GM18511 (cell line): ENCODE measurements at regions not wholly inside any gene's neighbourhood (a gene's known extent, or its start where the extent isn't known, plus 50 kb on each side); places are given as distances from the start of the nearest gene placed in this dataset.

Experiments
- ATAC-seq: cut with Tn5 transposase; IDR thresholded peaks from one replicate; pipeline ENCODE4 v1.9.1; 2021; ENCODE audit warnings: mild to moderate bottlenecking, moderate library complexity; ENCODE audit not compliant: unreplicated experiment

DNA sequence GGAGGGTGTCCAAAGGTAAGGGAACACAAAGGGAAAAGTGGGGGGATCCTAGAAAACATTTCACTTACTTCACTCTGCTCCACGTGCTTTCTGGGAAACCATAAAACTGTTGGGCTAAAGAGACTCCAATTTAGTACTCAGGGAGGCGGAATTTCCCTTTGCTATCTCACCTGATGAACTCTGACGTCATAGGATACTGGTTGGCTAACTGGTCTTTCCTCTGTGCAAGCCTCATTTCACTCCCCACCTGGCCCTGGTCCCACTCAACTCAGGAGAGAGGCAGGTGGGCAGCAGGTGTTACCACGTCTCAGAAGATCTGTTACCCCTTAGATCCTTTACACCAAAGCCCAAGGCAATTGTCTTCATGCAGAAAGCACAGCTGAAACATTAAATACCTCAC, 51.8 kb upstream of the PMAIP1 start:
- peak; percentile 30 for ATAC-seq

DNA sequence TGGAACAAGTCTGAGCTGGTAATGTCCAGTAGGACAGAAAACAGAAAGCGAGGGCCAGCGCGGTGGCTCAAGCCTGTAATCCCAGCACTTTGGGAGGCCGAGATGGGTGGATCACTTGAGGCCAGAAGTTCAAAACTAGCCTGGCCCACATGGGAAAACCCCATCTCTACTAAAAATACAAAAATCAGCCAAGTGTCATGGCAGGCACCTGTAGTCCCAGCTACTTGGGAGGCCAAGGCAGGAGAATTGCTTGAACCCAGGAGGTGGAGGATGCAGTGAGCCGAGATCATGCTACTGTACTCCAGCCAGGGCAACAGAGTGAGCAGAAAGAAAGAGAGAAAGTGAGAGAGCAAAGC, 52.3 kb upstream of the PMAIP1 start:
- ATAC-seq, result peak; percentile 39

DNA sequence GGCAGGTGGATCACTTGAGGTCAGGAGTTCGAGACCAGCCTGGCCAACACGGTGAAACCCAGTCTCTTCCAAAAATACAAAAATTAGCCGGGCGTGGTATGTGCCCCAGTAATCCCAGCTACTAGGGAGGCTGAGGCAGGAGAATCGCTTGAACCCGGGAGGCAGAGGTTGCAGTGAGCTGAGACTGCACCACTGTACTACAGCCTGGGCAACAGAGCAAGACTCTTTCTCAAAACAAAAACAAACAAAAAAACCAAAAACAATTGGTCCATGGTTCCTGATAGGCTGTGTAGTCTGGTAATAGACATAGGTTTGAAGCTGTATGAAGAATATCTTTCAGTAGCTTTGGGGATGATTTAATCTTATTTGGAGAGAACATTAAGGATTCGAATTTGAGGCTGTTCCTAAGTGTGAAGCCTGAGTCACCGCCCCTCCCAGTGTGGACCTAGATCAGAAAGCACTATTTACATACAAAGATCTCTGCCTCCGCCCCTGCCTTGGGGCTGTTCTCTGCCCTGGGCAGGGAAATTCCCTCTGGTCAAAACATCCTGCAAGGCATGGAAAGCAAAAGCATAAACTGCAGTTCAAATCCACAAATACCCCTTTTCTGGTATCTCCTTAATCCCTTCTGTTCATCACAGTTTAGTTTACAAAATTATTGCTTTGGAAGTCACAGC, 52.8 kb upstream of the PMAIP1 start:
- ATAC-seq, result peak; percentile 93

DNA sequence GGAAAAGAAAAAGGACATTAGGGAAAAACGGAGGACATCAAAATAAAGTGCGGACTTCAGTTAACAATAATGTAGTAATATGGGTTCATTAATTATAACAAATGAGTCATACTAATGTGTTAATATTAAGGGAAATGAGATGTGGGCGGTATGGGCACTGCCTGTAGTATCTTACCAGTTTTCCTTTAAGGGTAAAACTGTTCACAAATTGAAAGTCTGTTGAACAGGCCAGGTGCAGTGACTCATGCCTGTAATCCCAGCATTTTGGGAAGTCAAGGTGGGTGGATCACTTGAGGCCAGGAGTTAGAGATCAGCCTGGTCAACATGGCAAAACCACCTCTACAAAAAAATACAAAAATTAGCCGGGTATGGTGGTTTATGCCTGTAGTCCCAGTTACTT, 56.8 kb upstream of the PMAIP1 start:
- no peak for ATAC-seq

DNA sequence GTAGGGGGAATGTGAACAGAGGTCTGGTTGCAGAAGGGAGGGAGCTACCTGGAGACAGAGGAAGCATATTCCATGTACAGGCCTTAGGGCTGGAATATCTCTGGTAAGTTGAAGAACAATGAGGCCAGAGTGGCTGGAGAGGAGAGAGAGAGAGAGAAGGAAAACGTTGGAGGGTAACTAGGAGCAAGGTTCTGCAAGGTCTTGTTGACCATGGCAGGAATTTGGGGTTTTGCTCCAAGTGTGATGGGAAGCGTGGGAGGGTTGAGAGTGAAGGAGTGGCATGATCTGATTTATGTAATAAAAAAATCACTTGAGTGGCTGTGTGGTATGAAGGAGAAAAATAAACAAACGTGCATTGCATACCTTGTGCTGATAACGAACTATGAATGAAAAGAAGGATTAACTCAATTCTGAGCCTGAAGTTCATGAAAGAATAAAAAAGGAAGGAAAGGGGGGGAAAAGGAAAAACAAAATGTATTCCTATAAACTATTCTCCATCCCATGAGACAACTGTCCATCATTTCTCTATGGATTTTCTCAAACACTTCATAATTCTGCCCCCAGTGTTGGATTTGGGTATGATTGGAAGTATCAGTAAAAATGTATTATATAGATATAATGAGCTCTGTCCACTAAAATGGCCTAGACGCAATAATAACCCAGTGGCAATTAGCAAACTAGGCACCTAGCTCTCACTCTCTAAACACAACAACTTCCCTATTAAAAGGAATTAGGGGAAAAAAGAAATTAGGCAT, 59.7 kb upstream of the PMAIP1 start:
- ATAC-seq, result no peak

DNA sequence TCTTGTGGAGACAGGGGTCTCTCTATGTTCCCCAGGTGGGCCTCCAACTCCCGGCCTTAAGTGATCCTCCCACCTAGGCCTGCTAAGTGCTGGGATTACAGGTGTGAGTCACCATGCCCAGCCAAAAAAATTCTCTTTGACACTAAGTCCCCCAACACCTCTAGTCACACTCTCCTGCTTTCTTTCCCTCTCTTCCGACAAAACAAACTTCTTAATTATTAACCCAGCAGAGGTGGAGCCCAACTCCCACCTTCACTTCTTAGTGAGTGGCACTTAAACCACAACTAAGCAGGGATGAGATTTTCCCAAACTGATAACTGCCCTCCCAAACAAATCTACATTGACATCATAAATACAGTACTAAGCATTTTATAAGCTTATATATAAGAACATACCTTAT, 60.5 kb upstream of the PMAIP1 start:
- ATAC-seq, result no peak

DNA sequence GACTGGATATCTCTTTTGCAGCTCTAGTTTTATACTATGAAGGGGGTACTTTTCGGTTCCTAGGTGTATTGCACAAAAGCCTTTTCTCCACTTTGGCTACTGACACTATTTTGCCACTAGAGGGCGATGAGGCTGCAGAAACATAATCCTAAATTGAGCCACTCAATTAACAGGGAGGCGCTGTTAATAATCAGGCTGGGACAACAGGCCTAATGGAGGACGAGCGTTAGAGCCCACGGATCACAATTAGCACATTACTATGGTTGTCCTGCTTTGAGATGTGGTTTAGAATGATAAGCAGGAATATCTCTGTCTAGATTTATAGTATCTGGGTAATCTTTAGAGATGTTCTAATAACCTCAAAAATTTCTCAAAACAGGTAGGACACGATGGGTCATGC, 62.2 kb upstream of the PMAIP1 start:
- ATAC-seq, result peak; percentile 49

DNA sequence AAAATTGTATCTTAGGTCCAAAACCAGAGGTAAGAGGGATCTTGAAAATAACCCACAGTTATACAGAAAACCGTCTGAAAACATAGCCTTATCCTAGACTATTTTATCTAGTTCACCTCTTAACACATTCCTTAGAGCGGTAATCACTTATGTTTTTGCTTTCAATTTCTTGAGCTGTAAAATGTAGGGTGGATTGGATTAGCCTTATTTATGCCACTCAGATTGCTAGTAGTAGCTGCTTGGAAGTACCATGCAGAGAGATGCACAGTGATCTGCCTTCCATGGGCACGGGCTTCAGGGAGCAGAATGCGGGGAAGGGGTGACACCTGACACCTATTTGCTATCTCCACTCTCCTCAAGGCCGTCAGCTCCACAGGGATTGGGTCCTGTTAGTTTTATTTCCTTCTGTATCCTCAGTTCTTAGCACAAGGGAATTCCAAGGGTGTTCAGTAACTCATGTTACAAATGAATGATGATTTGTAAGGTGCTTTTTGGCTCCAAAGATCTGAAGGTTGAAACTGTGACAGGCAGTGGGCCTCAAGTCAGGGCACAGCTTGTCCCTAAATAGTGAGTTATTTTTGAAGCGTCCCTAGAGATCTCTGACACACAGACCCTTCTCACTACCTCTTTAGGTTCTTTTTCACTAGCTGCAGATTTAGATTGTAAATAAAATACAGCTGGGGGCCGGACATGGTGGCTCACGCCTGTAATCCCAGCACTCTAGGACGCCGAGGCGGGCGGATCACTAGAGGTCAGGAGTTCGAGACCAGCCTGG, 64.0 kb upstream of the PMAIP1 start:
- peak; percentile 46 for ATAC-seq

DNA sequence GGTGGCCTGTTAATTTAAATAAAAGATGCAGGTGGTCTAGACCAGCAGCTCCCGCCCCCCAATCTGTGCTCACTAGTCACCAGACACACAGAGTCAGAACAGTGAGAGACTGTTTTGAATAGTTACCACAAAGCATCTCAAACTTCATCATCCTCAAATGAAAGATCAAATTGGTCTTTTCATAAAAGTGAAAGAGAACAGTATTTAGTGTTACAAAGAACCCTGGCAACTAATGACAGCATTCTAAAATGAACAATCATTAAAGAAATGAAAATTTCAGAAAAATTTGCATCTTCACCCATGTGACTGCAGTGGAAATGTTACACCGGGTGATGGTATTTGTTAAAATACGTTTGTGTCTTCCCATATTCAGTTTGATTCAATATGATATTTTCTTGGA, 65.5 kb upstream of the PMAIP1 start:
- ATAC-seq, result peak; percentile 48

DNA sequence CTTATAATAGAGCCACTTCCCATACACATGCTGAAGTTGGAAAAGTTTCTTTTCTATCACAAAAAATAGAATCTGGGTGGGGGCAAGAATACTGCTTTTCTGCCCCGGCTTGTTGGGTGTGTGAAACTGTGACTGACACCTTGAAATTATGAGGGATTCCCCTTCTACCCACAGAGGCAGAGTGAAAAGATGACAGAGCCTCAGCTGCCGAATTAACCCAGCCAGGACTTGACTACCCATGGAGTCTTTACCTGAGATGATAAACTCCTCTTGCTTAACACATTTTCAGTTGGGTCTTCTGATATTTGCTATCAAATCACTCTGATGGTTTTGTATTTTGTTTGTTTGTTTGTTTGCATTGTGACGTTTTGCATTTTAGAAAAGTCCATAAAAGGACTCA, 66.0 kb upstream of the PMAIP1 start:
- ATAC-seq, result peak; percentile 83

DNA sequence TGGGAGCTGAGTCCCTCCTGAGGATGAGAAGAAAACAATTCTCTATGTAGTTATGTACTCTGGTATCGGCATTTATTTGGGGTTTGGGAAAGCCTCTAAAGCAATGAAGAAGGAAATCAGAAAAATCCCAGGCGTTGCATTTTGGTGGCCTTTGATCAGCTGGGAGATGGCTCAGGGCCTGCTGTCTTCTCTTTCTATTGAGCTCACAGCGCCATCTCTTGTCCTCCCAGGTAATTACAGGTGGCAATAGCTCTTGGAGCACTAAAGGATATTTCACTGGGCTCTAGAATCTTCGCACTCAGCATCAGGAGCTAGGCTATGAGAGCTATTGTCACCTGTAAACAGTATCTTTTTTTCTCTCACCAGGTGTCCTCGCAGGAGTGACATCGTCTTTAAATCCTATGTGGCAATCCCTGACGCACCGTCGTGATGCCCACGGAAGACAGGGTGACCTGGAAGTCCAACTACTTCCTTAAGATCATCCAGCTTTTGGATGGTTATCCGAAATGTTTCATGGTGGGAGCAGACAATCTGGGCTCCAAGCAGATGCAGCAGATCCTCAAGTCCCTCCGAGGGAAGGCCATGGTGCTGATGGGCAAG, 76.1 kb upstream of the PMAIP1 start:
- peak; percentile 83 for ATAC-seq

DNA sequence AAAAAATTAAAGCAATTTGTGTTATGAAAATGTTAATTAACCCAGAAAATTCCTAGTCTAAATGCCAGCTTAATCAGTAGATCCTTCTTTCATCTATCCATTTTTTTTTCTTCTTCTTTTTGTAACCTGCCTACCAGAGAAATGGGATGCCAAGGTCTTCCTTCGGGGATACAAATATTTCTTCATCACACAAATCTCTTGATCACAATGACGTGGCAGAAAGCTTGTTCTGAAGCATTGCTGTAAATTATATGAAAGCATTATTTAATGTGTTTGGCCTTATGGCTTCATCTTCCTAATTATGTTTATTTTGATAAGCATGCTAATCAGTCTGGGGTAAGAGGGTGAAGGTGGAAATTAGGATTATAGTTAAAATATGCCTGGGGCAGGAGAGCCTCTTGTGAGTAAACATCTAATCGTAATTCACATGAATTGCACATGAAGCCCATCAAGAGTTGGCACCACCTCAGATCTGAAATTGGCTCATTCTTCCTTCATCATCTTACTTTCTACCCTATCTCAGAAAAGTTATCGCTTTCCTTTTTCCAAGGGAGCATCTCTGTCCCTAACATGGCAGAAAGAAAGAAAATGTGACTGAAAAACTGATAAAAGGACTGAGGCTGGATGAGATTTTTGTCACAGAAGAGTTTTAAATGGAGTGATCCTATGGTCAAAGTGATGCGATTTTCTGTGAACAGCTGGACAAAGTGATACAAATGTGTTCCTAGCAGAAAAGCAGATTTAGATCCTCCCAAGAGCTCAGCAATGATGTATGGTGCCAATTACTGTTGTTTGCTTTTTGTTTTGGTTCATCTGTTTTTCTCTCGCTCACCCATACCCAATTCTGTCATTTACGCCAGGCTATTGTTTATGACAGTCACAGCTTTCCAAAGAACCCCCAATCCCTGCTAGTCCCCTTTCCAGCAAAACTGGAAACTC, 76.9 kb upstream of the PMAIP1 start:
- no peak for ATAC-seq

DNA sequence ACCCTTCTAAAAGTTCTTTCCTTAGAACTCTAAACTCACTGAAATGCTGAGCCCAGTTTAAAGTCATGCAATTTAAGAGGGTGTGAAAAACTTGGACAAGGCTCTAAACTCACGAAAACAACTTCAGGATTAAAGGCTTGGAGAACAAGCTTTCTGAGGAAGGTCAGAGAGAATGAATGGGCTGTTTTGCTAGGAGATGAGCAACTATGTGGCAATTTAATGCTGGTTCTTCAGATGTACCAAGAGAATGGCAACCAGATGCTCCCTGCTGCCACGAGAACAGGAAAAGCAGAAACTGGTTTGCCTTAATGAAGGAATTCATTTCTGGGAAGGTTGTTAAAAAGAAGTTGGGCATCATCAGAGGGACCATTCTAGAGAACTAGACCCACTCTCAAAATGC, 77.8 kb upstream of the PMAIP1 start:
- no peak for ATAC-seq

DNA sequence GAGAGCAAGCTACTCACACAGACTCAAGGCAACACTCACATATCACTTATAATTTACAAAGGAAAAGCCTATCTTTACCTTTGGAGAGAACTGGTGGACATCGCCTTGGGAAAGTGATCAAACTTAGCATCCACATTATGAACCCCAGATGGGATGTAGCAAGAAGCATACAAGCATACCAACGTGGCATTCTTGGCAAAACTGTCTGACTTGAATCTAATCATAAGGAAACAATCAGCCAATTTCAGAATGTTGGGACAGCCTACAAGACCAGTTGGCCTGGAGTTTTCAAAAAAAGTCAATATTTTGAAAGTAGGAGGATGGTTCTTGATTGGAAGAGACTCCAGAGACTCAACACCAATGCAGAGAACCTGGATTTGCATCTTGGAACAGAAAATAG, 79.1 kb upstream of the PMAIP1 start:
- ATAC-seq, result no peak

DNA sequence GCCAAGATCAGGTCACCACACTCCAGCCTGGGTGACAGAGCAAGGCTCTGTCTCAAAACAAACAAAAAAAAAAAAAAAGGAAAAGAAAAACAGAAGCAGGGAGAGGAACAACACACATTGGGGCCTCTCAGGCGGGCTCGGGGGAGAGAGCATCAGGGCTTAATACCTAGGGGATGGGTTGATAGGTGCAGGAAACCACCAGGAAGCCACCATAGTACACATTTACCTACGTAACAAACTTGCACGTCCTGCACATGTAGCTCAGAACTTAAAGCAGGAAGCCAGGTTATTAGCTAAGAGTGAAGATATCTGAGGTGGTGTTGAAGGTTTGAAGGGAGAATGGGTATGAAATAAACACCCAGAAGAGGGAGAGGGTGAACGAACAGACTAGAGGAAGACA, 81.0 kb upstream of the PMAIP1 start:
- ATAC-seq, result no peak

DNA sequence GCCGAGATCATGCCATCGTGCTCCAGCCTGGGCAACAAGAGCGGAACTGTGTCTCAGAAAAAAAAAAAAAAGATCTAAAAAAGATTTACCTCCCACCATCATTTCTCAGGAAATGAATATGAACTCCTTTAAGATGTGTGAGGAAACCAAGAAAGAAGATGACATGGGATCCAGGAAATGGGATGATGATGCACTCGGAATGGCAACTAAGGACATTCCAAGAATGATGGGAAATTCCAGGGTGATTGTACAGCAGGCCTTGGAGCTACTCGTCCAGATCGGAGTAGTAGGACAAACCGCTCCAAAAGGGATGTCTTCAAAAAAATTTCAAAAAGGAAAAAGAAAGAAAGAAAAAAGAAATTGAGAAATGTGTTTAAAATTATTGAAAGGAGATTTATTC, 84.9 kb upstream of the PMAIP1 start:
- no peak for ATAC-seq

DNA sequence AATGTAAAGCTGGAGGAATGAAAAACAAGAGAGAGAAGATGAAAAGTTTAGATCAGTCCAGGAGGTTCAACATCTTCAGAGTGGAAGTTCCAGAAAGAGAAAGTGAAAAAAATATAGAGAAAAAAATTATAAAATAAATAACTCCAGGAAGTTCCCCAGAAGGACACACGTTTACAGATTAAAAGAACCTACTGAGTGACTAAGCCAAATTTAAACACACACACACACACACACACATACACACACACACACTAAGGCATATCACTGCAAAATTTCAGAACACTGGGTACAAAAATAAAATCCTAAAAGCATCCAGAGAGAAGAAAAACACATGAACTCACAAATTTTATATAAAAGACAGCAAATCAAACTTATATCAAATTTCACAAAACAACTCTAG, 85.9 kb upstream of the PMAIP1 start:
- no peak for ATAC-seq

DNA sequence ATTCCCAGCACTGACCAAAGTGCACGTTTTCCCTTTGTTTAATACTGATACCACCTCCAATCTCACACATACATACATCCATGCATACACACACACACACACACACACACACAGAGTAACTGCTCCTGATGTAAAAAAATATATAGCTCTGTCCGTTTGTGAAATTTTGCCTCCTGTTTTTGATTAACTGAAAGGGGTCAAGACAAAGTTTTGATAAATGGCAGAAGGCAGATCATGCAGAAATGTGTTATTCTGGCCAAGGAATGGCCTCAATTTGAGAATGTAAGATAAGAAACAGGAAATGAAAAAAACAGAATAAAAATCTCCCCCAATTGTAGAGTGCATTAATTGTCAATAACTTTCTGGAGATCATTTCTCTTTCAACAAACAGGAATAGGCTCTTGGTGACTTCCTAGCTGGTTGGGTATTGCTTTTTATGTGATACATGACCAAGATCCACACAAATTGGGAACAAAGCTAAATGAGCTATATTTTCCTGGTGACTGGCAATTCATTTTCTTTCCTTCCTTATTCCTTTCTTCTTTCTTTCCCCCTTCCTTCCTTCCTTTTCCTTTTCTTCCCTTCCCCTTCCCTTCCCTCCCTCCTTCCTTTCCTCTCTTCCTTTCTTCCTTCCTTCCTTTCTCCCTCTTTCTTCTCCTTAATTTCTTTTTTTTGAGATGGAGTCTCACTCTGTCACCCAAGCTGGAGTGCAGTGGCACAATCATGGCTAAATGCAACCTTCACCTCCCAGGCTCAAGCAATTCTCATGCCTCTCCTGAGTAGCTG, 88.9 kb upstream of the PMAIP1 start:
- ATAC-seq, result no peak

DNA sequence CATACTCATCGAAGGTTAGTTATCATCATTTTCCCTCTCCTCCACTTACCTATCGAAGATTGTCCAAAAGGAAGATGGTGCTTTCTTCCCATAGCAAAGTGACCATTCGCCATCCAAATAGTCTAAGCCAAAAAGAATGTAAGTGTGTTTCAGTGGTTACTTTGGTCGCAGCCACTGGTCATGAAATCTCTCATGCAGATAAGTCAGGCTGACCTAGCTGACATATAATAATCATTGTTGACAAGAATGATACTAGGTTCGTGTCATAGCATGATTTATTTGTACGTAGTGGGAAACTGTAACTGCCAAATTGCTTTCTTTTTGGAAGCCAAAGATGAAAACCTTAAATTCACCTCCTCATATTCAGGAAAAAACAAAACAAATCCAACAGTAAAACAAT, 89.6 kb upstream of the PMAIP1 start:
- ATAC-seq, result peak; percentile 65

DNA sequence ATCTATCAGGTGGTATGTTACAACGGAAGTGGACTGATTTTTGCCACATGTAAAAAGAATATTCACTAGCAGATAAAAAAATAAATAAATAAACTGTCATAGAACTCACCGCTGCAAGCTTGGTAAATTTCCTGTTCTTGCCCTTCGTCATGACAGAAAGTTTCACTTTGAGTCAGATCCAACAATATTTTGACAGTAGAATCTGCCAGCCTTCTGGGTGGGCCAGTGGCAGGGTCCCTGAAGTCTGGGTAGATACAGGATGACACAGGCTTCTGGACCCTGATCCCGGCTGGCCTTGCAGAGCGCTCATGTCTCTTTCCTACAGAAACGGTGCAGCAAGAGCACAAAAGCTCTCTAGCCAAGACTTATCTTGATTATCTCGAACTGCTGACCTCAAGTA, 97.8 kb upstream of the PMAIP1 start:
- ATAC-seq, result peak; percentile 92
